ENCODE measurements at regions not wholly inside any gene's neighbourhood (a gene's known extent, or its start where the extent isn't known, plus 50 kb on each side); places are given as distances from the start of the nearest gene placed in this dataset.

GRCh38 chr4:19314116-19314515 lies 937.6 kb upstream of the SLIT2 start:
- no peak for DNase-seq (ENCODE audit: low spot score)

DNA sequence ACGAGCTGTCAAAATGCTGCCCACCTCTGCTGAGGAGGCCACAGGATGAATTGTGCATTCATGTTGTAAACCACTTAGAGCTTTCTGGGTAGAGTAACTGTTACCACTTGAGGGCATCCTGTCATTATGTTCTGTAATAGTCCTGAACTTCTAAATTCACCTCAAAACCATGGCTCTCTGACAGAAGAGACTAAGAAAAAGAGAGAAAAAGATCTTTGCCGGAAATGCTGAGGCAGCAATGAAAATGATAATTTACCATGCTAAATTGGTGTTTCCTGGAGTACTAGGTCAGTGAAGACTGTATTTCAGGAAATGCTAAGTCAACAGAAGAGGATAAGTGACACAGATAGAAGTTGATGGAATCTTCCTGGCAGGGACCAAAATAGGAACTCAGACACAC lies 942.3 kb upstream of the SLIT2 start:
- no peak for DNase-seq (ENCODE audit: low spot score)

GRCh38 chr4:19304028-19304427 lies 947.7 kb upstream of the SLIT2 start:
- peak; percentile 19 for DNase-seq (ENCODE audit: low spot score)

DNA sequence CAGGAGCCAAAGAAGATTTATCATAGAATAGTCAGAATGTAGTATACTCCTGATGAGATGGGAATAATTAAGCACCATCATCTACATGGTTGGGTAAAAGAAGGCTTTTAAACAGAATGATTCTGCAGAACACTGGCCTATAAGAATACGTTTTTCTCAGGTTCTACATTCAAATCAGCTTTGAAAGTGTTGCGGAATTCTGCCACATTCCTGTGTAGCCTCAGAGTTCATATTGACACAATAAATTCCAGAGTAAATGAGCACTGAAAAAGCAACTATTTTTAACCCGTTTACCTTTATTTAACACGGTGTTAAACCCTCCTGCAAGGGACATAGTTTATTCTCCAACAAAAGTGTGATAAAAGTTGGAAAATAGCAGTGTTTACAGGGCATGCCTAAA lies 950.2 kb upstream of the SLIT2 start:
- DNase-seq (ENCODE audit: low spot score), result peak; percentile 29

GRCh38 chr4:19300213-19300612 lies 951.5 kb upstream of the SLIT2 start:
- no peak for DNase-seq (ENCODE audit: low spot score)

DNA sequence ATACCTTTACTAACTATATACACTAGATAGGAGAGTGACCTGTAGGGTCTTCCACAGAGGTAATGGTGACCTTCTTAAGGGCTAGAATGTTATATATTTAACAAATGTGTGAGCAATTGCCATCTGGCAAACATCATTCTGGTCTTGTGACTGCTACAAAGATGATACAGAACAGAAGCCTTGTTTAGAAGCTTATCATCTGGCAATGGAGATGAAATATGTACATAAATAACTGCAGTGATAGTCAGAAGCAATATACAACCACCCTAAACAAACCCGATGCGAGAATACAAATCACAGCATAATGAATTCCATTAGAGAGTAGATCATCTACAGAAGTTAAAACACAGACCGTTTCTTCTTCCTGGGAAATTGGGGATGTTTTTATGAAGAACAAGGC lies 952.7 kb upstream of the SLIT2 start:
- DNase-seq (ENCODE audit: low spot score), result no peak

GRCh38 chr4:19293781-19294180 lies 957.9 kb upstream of the SLIT2 start:
- no peak for DNase-seq (ENCODE audit: low spot score)

- no peak for DNase-seq (ENCODE audit: low spot score)
Observed at GRCh38 chr4:19293080-19293479, 958.6 kb upstream of the SLIT2 start.

DNA sequence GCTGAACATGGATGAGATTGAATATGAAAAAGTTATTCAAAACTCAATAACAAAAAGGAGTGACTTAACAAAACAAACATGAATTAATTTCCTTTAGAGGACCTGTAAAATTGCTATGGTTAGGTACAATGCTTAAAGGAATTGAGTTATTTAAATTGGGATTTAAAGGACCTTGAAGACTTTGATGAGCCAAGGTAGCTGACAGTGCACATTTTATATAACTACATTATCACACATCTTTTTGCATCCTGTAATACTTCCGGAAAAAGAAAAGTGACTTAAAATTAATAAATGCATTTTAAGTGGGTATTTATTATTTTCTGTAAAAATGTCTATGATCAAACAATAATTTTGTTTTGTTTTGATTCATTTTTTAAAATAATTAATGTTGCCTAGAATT lies 964.8 kb upstream of the SLIT2 start:
- DNase-seq (ENCODE audit: low spot score), result no peak

DNA sequence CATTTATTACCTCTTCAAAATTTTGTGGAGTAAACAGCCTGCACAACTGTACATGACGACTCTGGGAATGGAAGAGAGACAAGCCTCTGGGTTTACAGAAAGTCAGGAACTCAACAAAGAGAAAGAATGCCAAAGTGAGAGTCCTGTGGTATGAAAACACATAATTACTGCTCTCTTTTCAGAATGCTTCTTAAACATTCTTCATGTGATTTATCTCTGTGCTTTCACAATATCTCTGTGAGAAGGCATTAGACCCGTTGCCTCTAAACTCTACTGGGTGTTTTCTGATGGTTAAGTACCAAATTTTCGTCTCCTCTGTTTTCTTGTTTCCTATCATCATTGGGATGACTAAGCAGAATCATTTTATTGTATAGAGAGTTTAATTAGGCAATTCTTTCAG lies 966.6 kb upstream of the SLIT2 start:
- DNase-seq (ENCODE audit: low spot score), result no peak

- no peak for DNase-seq (ENCODE audit: low spot score)
Observed at GRCh38 chr4:19278665-19279064, 973.0 kb upstream of the SLIT2 start.

DNA sequence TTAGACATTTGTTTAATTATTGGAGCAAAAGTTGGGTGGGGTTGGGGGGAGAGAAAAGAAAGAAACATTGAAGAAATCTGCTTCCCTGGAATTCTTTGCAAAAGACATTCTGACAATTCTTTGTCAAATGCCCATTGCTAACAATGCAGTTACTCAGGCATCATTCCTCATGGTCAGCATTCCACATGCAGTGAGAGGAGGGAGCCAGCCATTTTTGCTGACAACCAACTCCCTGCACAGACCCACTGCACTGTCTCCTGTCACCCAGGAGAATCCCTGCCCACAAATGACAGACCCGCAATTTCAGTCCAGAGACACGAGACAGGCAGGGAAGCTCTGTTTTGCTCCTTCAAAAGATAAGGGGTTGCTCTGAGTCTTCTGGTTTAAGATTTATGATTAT lies 985.1 kb upstream of the SLIT2 start:
- DNase-seq (ENCODE audit: low spot score), result no peak

DNA sequence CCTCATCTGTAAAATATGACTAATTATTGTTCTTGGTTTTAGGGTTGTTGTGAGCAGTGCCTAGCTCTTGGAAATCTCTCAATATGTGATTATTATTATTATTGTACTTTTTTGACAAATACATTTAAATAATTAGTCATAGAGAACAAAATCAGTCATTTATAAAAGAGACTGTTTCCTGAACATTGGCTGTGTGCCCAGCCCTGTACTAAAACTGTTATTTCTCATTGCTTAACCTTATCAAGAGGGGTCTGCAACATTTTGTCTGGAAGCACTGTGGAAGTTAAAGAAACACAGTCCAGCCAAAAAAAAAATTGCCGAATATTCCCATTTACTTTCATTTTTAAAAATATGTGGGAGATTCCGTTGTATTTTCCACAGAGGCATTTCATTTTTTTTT lies 989.2 kb upstream of the SLIT2 start:
- DNase-seq (ENCODE audit: low spot score), result no peak

DNA sequence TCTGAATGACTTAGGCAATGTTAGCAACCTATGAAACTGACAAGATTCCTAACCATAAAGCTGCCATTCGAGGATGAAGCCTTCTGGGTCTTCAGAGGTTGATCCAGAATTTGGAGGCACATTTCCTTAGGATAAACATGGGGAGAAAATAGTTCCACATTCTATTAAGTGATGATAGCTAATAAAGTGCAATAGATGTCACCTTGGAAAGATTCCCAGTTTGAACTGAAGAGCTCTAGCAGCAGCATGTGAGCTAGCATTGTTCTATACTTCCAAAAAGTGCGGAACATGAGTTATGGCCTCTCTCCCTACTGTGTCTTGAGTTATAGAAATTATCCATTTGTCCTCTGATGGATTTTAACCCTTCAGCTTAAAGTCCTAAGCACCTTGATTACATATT lies 991.4 kb upstream of the SLIT2 start:
- no peak for DNase-seq (ENCODE audit: low spot score)

GRCh38 chr4:19259920-19260319 lies 991.8 kb upstream of the SLIT2 start:
- DNase-seq (ENCODE audit: low spot score), result no peak

DNA sequence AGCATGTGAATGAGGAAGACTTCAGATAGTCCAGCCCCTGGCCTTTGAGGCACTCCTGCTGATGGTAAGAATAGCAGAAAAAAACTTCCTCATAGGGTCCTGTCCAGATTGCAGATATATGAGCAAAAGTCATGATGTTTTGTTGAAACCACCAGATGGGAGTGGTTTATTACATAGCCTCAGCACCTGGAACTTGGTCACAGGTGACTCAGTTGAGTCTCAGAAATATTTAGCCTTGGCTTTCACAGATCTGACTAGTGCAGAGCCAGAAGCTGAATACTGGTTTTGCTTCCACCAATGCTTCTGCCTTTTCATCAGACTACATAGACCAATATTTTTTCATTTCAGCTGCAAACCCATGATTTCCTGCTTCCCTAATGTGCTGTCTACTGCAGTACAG lies 994.9 kb upstream of the SLIT2 start:
- no peak for DNase-seq (ENCODE audit: low spot score)

DNA sequence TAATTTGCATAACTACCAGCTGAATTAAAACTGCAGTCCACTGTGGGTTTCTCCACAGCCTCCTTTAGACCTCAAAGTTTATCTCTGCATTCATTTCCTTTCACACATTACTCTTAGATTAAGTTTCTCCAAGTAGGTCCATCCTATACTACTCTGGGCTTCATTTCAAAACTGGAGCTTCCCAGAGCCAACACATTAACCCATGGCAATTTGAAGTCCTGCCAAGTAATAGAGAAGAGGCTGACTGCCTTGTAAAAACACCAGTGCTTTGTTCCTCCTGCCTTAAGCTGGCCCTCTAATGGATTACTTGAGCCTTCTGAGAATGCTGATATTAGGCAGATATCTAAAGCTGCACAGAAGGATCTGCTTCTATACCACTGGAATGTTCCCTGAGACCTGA lies 997.2 kb upstream of the SLIT2 start:
- no peak for DNase-seq (ENCODE audit: low spot score)

DNA sequence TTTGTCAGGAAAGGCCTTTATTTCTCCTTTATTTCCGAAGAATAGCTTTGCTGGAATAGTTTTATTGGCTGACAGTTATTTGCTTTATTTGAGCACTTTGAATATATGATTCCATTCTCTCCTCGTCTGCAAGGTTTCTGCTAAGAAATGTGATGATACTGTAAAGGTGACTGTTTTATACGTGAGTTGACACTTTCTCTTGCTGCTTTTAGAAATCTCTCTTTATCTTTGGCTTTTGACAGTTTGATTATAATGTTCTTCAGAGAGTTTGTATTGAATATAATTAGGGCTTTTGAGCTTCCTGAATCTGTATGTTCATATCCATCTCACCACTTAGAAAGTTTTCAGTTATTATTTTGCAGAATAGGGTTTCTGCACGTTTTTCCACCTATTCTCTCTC lies 1003.7 kb upstream of the SLIT2 start:
- DNase-seq (ENCODE audit: low spot score), result no peak

GRCh38 chr4:19241895-19242294 lies 1009.8 kb upstream of the SLIT2 start:
- DNase-seq (ENCODE audit: low spot score), result no peak

DNA sequence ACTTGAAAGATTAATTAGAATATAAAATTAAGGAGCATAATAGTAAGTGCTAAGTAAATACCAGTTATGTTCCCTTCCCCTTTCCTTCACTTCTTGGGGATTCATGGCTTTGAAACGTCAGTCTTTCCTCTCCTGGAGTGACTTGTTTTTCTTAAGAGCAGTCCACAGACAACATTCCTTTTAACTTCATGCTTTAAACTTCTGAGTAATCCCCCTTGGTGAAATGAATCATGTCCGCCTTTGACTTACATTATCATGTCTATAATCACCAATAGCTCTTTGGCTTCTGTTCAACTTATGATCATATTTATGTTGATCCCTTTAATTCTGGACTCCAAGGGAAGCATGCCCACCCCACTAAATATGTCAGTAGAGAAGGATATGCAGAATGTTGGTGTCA lies 1012.1 kb upstream of the SLIT2 start:
- no peak for DNase-seq (ENCODE audit: low spot score)

- DNase-seq (ENCODE audit: low spot score), result no peak
Observed at GRCh38 chr4:19236473-19236872, 1015.2 kb upstream of the SLIT2 start.

DNA sequence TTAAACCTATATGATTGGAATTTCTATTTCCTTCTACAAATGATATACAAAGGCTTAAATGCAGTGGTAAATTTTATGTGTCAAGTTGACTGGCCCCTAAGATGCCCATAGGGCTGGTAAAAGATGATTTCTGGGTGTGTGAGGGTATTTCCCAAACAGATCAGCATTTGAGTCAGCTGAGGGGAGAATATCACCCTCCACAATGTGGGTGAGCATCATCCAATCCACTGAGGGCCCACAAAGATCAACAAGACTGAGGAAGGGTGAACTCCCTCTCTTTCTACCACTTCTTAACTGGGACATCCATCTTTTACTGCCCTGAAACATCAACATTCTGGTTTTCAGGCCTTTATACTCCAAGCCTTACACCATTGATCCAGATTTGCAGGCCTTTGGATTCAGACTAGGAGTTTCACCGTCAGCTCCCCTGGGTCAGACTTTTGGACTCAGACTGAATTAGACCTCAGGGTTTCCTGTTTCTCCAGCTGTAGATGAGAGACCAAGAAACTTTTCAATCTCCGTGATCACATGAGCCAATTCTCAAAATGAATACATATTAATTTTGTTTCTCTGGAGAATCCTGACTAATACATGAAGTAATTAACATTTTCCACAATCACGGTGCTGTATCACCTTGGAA lies 1020.7 kb upstream of the SLIT2 start:
- no peak for DNase-seq (ENCODE audit: low spot score)

GRCh38 chr4:19227701-19228100 lies 1024.0 kb upstream of the SLIT2 start:
- DNase-seq (ENCODE audit: low spot score), result no peak

DNA sequence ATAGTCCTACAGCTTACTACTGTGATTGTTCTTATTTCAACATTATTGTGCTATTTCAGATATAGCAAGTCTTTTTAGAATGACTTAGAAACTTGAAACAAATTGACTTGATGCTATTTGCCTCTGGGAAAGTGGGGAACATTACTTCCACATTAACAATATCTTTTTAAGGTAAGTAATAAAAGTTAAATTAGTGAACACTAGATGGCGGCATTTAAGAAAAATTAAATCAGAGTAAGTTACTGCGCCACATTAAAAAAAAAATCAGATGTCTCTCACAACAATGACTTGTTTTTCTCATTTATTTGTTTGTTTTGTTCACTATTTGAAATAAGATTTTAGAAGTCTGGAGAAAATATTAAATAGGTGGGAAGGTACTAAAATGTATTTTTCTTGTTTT lies 1026.9 kb upstream of the SLIT2 start:
- DNase-seq (ENCODE audit: low spot score), result no peak

DNA sequence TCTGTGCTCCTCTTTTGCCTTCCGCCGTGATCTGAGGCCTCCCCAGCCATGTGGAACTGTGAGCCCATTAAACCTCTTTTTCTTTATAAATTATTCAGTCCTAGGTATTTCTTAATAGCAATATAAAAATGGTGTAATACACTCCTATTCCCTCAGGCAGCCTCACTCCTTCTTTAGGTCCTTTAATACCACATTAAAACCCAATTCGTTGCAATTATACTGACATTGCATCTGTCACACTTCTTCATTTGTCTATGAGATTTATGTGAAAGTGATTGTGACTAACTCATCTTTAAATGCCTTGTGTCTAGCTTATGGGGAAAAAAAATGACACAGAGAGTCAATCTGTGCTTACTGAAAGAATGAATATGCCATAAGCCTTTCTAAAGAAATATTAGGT lies 1035.2 kb upstream of the SLIT2 start:
- DNase-seq (ENCODE audit: low spot score), result no peak

Measured in HuH-7.5 (cell line).